Activated CD4-positive, alpha-beta T cell treated with anti-CD3 and anti-CD28 coated beads for 36 hours (primary cell): ENCODE measurements at regions not wholly inside any gene's neighbourhood (a gene's known extent, or its start where the extent isn't known, plus 50 kb on each side); places are given as distances from the start of the nearest gene placed in this dataset.
"Not testable (repeated sequence)": the region's sequence is repeated elsewhere in the genome, so short reads cannot be mapped to it uniquely, and the experiment has no call there.

Source experiments
- ATAC-seq: fragments of 200-7000 bp; cut with Tn5 transposase; one replicate; pipeline ENCODE4 v1.10.0; 2021; ENCODE audit warnings: mild to moderate bottlenecking, moderate library complexity
- CTCF ChIA-PET: fragments of 350-600 bp; sonication (Branson Sonifier 250); formaldehyde crosslinking; loops from one replicate; lab custom pipeline; 2021; ENCODE audit warnings: antibody characterized with exemption; lab: Charles Lee
- POLR2A ChIA-PET: fragments of 350-600 bp; sonication (Branson Sonifier 250); formaldehyde crosslinking; loops from one replicate; lab custom pipeline; 2021; ENCODE audit warnings: antibody characterized with exemption, inconsistent platforms; lab: Charles Lee
- DNase-seq: peaks from one replicate; pipeline ENCODE4 v3.0.0-alpha.2; 2020
- H3K27ac Mint-ChIP-seq: one replicate; pipeline ENCODE4 v1.8.0; 2021; ENCODE audit warnings: mixed read lengths
- H3K27me3 Mint-ChIP-seq: one replicate; pipeline ENCODE4 v1.8.0; 2021; ENCODE audit warnings: mixed read lengths
- H3K36me3 Mint-ChIP-seq: one replicate; pipeline ENCODE4 v1.8.0; 2021; ENCODE audit warnings: low read depth, mixed read lengths
- H3K4me1 Mint-ChIP-seq: one replicate; pipeline ENCODE4 v1.8.0; 2021; ENCODE audit warnings: mixed read lengths
- H3K4me3 Mint-ChIP-seq: one replicate; pipeline ENCODE4 v1.8.0; 2021; ENCODE audit warnings: mild to moderate bottlenecking, moderate library complexity, mixed read lengths
- H3K9me3 Mint-ChIP-seq: one replicate; pipeline ENCODE4 v1.8.0; 2021; ENCODE audit warnings: low read depth, mixed read lengths
- intact Hi-C, 2 experiments: fragments of 100-400 bp; cut with DNase I in 1 of 2; cut with micrococcal nuclease in 1 of 2; formaldehyde crosslinking; loops; one replicate each; pipeline versions ENCODE4 v1.14.2 to v1.15.1; 2022 to 2024; cut with DNase I, micrococcal nuclease

GRCh38 chr4:115537387-115537786, 424.0 kb upstream of the NDST4 start:
- Mint-ChIP-seq H3K27ac (no peak overlapping the region), H3K4me1 (no peaks in the 10 kb centered on the region), H3K36me3 (no peaks in the 10 kb centered on the region), H3K27me3 (no peaks in the 10 kb centered on the region), H3K9me3 (no peaks in the 10 kb centered on the region), H3K4me3 (no peak overlapping the region)
- ChIA-PET CTCF (no interaction called here), POLR2A (no interaction called here)
- ATAC-seq (no peak), DNase-seq (no peak)
- intact Hi-C loops = loop anchor here in 1 of 2 experiments (10.0 kb wide), 1 partner anchor 443 kb away; no protein-coding TSS in a partner anchor

- ChIA-PET POLR2A (no interaction called here), CTCF (no interaction called here)
- Mint-ChIP-seq H3K4me1 (no peaks in the 10 kb centered on the region), H3K27me3 (no peaks in the 10 kb centered on the region), H3K4me3 (no peak overlapping the region), H3K36me3 (no peaks in the 10 kb centered on the region), H3K27ac (no peak overlapping the region), H3K9me3 (no peaks in the 10 kb centered on the region)
- intact Hi-C loops = no loop called here
- ATAC-seq (no peak), DNase-seq (no peak)
Observed at GRCh38 chr4:115529126-115529525, 415.7 kb upstream of the NDST4 start.

GRCh38 chr4:115519476-115519875, 406.1 kb upstream of the NDST4 start:
- ATAC-seq, H3K9me3 Mint-ChIP-seq, H3K27me3 Mint-ChIP-seq, H3K27ac Mint-ChIP-seq, POLR2A ChIA-PET, H3K36me3 Mint-ChIP-seq, DNase-seq, intact Hi-C loops, H3K4me3 Mint-ChIP-seq, CTCF ChIA-PET, H3K4me1 Mint-ChIP-seq: not testable (repeated sequence)

GRCh38 chr4:115515772-115516171, 402.4 kb upstream of the NDST4 start:
- DNase-seq (no peak), ATAC-seq (no peak)
- Mint-ChIP-seq H3K27me3 (no peaks in the 10 kb centered on the region), H3K4me3 (no peak overlapping the region), H3K27ac (no peak overlapping the region), H3K4me1 (no peaks in the 10 kb centered on the region), H3K36me3 (no peaks in the 10 kb centered on the region), H3K9me3 (no peaks in the 10 kb centered on the region)
- intact Hi-C loops = no loop called here
- ChIA-PET POLR2A (no interaction called here), CTCF (no interaction called here)

- CTCF ChIA-PET = interaction anchor here (0.7 kb wide), 1 partner anchor 193 kb away, joined by 3 read pairs; no protein-coding TSS in a partner anchor
- Mint-ChIP-seq H3K9me3 (no peaks in the 10 kb centered on the region), H3K4me1 (no peaks in the 10 kb centered on the region), H3K4me3 (no peak overlapping the region), H3K36me3 (no peaks in the 10 kb centered on the region), H3K27me3 (no peaks in the 10 kb centered on the region), H3K27ac (no peak overlapping the region)
- intact Hi-C loops = no loop called here
- DNase-seq (no peak), ATAC-seq (no peak)
- POLR2A ChIA-PET = no interaction called here
Observed at GRCh38 chr4:115515366-115515765, 401.9 kb upstream of the NDST4 start.

- H3K4me3 Mint-ChIP-seq = no peak overlapping the region
- H3K9me3 Mint-ChIP-seq = no peaks in the 10 kb centered on the region
- H3K4me1 Mint-ChIP-seq = no peaks in the 10 kb centered on the region
- no peak for DNase-seq
- intact Hi-C loops = no loop called here
- no peaks in the 10 kb centered on the region for H3K36me3 Mint-ChIP-seq
- ChIA-PET POLR2A (no interaction called here), CTCF (interaction anchor here (0.7 kb wide), 1 partner anchor 193 kb away, joined by 3 read pairs; no protein-coding TSS in a partner anchor)
- no peak overlapping the region for H3K27ac Mint-ChIP-seq
- H3K27me3 Mint-ChIP-seq = no peaks in the 10 kb centered on the region
- ATAC-seq = no peak
Observed at GRCh38 chr4:115514675-115515074, 401.3 kb upstream of the NDST4 start.

DNA sequence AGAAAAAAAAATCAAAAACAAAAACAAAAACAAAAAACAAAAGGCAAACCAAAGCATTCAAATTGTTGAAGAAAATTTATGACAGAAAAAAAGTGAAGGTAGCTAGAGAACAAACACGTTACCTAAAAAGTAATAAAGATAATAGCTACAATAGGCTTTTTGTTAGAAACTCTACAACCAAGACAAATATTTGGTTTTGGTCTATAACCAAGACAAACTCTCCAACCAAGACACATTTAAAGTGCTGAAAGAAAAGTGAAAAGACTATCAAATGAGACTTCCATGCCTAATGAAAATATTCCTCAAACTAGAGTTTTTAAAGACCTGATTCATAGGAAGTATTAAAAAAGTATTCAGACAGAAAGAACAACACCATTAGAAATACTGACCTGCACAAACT, 391.9 kb upstream of the NDST4 start:
- POLR2A ChIA-PET = no interaction called here
- no peak overlapping the region for H3K27ac Mint-ChIP-seq
- H3K4me1 Mint-ChIP-seq = no peaks in the 10 kb centered on the region
- no peak for ATAC-seq
- H3K27me3 Mint-ChIP-seq = no peaks in the 10 kb centered on the region
- no peak overlapping the region for H3K4me3 Mint-ChIP-seq
- CTCF ChIA-PET = no interaction called here
- no peaks in the 10 kb centered on the region for H3K9me3 Mint-ChIP-seq
- no peaks in the 10 kb centered on the region for H3K36me3 Mint-ChIP-seq
- DNase-seq = no peak
- intact Hi-C loops = no loop called here

GRCh38 chr4:115501656-115502055, 388.2 kb upstream of the NDST4 start:
- no peaks in the 10 kb centered on the region for H3K9me3 Mint-ChIP-seq
- H3K4me3 Mint-ChIP-seq = no peak overlapping the region
- H3K27ac Mint-ChIP-seq = no peak overlapping the region
- CTCF ChIA-PET = no interaction called here
- POLR2A ChIA-PET = no interaction called here
- DNase-seq (no peak), ATAC-seq (no peak)
- intact Hi-C loops = no loop called here
- H3K4me1 Mint-ChIP-seq = no peaks in the 10 kb centered on the region
- no peaks in the 10 kb centered on the region for H3K36me3 Mint-ChIP-seq
- no peaks in the 10 kb centered on the region for H3K27me3 Mint-ChIP-seq

- H3K9me3 Mint-ChIP-seq, H3K4me3 Mint-ChIP-seq, H3K27me3 Mint-ChIP-seq, DNase-seq, POLR2A ChIA-PET, ATAC-seq, intact Hi-C loops, CTCF ChIA-PET, H3K36me3 Mint-ChIP-seq, H3K27ac Mint-ChIP-seq, H3K4me1 Mint-ChIP-seq: not testable (repeated sequence)
Observed at GRCh38 chr4:115493770-115494169, 380.4 kb upstream of the NDST4 start.

DNA sequence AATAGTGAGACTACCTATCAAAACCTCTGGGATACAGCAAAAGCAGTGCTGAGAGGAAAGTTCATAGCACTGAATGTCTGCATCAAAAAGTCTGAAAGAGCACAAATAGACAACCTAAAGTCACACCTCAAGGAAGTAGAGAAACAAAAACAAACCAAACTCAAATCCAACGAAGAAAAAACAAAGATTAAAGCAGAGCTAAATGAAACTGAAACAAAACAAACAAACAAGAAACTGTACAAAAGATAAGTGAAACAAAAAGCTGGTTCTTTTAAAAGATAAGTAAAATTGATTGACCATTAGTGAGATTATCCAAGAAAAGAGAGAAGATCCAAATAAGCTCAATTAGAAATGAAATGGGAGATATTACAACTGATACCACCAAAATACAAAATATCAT, 378.3 kb upstream of the NDST4 start:
- Mint-ChIP-seq H3K9me3 (peaks cover 8% of the 10 kb centered on the region), H3K36me3 (no peaks in the 10 kb centered on the region), H3K27ac (no peak overlapping the region), H3K27me3 (no peaks in the 10 kb centered on the region), H3K4me1 (no peaks in the 10 kb centered on the region), H3K4me3 (no peak overlapping the region)
- ChIA-PET POLR2A (no interaction called here), CTCF (interaction anchor here (0.8 kb wide), 1 partner anchor 12 kb away, joined by 3 read pairs; no protein-coding TSS in a partner anchor)
- ATAC-seq (no peak), DNase-seq (no peak)
- intact Hi-C loops = no loop called here

DNA sequence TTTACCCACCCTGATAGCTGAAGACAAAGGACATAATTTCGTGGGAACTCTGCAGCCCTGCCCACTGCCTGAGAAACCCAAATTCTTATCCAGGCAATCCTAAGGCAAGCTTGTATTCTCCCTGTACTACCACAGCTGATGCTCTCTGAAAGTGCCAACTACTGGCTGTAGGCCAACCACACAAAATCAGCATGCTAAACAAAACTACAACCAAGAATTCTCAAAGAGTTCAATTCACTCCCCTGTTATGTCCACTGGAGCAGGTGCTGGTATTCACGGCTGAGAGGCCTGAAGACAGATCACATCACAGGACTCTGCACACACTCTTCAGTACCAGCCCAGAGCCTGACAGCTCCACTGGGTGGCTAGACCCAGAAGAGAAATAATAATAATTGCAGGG, 375.9 kb upstream of the NDST4 start:
- intact Hi-C loops = no loop called here

DNA sequence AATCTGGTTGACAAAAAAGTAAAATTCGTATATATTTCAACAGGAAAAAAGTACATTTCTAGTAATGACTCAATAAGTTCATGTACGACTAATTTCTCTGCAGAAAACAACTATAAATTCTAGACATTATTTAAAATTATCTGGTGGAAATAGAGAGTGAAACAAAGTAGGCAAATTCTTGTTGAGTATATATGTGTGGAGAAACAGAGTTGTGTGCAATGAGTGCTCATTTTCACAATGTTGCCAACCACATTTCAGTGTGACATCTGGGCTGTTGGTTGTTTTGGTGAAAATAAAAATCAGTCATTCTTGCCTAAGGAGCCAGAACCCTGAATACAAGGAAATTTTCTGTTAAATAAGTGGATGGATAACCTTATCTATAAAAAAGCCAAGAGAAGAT, 372.0 kb upstream of the NDST4 start:
- Mint-ChIP-seq H3K27ac (no peak overlapping the region), H3K9me3 (no peaks in the 10 kb centered on the region), H3K4me1 (no peaks in the 10 kb centered on the region), H3K36me3 (no peaks in the 10 kb centered on the region), H3K27me3 (no peaks in the 10 kb centered on the region), H3K4me3 (no peak overlapping the region)
- intact Hi-C loops = no loop called here
- ATAC-seq (no peak), DNase-seq (no peak)
- POLR2A ChIA-PET = no interaction called here
- CTCF ChIA-PET = no interaction called here

More for the DNA sequence above, 375.9 kb upstream of the NDST4 start:
- ATAC-seq = no peak
- no peak for DNase-seq
- no peaks in the 10 kb centered on the region for H3K36me3 Mint-ChIP-seq
- H3K27ac Mint-ChIP-seq = no peak overlapping the region
- H3K4me3 Mint-ChIP-seq = no peak overlapping the region
- H3K27me3 Mint-ChIP-seq = no peaks in the 10 kb centered on the region
- H3K9me3 Mint-ChIP-seq = peaks cover 4% of the 10 kb centered on the region
- ChIA-PET POLR2A (interaction anchor here (0.6 kb wide), 1 partner anchor 104 kb away, joined by 3 read pairs; no protein-coding TSS in a partner anchor), CTCF (interaction anchor here (0.5 kb wide), 1 partner anchor 579 kb away, joined by 4 read pairs; no protein-coding TSS in a partner anchor)
- H3K4me1 Mint-ChIP-seq = no peaks in the 10 kb centered on the region
